ENCODE measurements at regions not wholly inside any gene's neighbourhood (a gene's known extent, or its start where the extent isn't known, plus 50 kb on each side); places are given as distances from the start of the nearest gene placed in this dataset.

GRCh38 chr3:105953831-105954230 lies 85.0 kb upstream of the CBLB start:
- Histone ChIP-seq H3K27ac (ENCODE audit: low read depth in 2 of 2, low read length in 2 of 2) (no peak overlapping the region), H3K4me3 (ENCODE audit: low read length in 2 of 2) (no peak overlapping the region), H3K27me3 (ENCODE audit: control insufficient read depth in 2 of 2, insufficient read depth in 2 of 2, low read length in 2 of 2) (no peaks in the 10 kb centered on the region), H3K9ac (ENCODE audit: low read depth in 1 of 2, low read length in 2 of 2) (no peak overlapping the region), H3K9me3 (ENCODE audit: control insufficient read depth in 2 of 2, low read length in 2 of 2) (no peaks in the 10 kb centered on the region), H3K4me1 (ENCODE audit: control insufficient read depth in 2 of 2, insufficient read depth in 2 of 2, low read length in 2 of 2) (no peaks in the 10 kb centered on the region), H3K36me3 (ENCODE audit: control insufficient read depth in 2 of 2, insufficient read depth in 2 of 2, low read length in 2 of 2) (no peaks in the 10 kb centered on the region)

DNA sequence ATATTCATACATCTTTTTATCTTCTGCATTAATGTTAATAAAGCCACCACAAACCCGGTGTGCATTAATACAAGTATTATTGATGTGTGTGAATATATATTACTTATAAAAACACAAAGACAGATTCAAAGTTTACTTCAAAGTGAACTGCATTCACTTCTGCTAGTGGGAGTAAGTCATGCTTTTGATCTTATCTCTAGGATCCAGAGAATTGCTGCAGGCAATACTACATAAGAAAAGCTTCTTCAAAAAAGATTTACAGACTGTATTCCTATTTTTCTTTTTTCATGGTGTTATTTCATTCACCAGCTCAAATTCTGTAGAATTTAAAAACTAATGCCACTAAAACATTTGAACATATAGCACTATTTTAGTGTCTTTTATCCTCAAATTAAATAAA lies 87.5 kb upstream of the CBLB start:
- Histone ChIP-seq H3K4me1 (ENCODE audit: control insufficient read depth in 2 of 2, insufficient read depth in 2 of 2, low read length in 2 of 2) (no peaks in the 10 kb centered on the region), H3K27ac (ENCODE audit: low read depth in 2 of 2, low read length in 2 of 2) (no peak overlapping the region), H3K9me3 (ENCODE audit: control insufficient read depth in 2 of 2, low read length in 2 of 2) (no peaks in the 10 kb centered on the region), H3K9ac (ENCODE audit: low read depth in 1 of 2, low read length in 2 of 2) (no peak overlapping the region), H3K36me3 (ENCODE audit: control insufficient read depth in 2 of 2, insufficient read depth in 2 of 2, low read length in 2 of 2) (no peaks in the 10 kb centered on the region), H3K4me3 (ENCODE audit: low read length in 2 of 2) (no peak overlapping the region), H3K27me3 (ENCODE audit: control insufficient read depth in 2 of 2, insufficient read depth in 2 of 2, low read length in 2 of 2) (no peaks in the 10 kb centered on the region)

GRCh38 chr3:105957722-105958121 lies 88.9 kb upstream of the CBLB start:
- H3K9ac ChIP-seq (ENCODE audit: low read depth in 1 of 2, low read length in 2 of 2): no peak overlapping the region

GRCh38 chr3:105958237-105959000 lies 89.6 kb upstream of the CBLB start:
- Histone ChIP-seq H3K27me3 (ENCODE audit: control insufficient read depth in 2 of 2, insufficient read depth in 2 of 2, low read length in 2 of 2) (no peaks in the 10 kb centered on the region), H3K27ac (ENCODE audit: low read depth in 2 of 2, low read length in 2 of 2) (no peak overlapping the region), H3K9me3 (ENCODE audit: control insufficient read depth in 2 of 2, low read length in 2 of 2) (no peaks in the 10 kb centered on the region), H3K9ac (ENCODE audit: low read depth in 1 of 2, low read length in 2 of 2) (no peak overlapping the region), H3K4me3 (ENCODE audit: low read length in 2 of 2) (no peak overlapping the region), H3K36me3 (ENCODE audit: control insufficient read depth in 2 of 2, insufficient read depth in 2 of 2, low read length in 2 of 2) (no peaks in the 10 kb centered on the region), H3K4me1 (ENCODE audit: control insufficient read depth in 2 of 2, insufficient read depth in 2 of 2, low read length in 2 of 2) (no peaks in the 10 kb centered on the region)

More at GRCh38 chr3:105957722-105958121, 88.9 kb upstream of the CBLB start:
- no peaks in the 10 kb centered on the region for H3K36me3 ChIP-seq (ENCODE audit: control insufficient read depth in 2 of 2, insufficient read depth in 2 of 2, low read length in 2 of 2)
- H3K4me3 ChIP-seq (ENCODE audit: low read length in 2 of 2): no peak overlapping the region
- no peak overlapping the region for H3K27ac ChIP-seq (ENCODE audit: low read depth in 2 of 2, low read length in 2 of 2)
- H3K4me1 ChIP-seq (ENCODE audit: control insufficient read depth in 2 of 2, insufficient read depth in 2 of 2, low read length in 2 of 2): no peaks in the 10 kb centered on the region
- H3K27me3 ChIP-seq (ENCODE audit: control insufficient read depth in 2 of 2, insufficient read depth in 2 of 2, low read length in 2 of 2): no peaks in the 10 kb centered on the region
- H3K9me3 ChIP-seq (ENCODE audit: control insufficient read depth in 2 of 2, low read length in 2 of 2): no peaks in the 10 kb centered on the region

DNA sequence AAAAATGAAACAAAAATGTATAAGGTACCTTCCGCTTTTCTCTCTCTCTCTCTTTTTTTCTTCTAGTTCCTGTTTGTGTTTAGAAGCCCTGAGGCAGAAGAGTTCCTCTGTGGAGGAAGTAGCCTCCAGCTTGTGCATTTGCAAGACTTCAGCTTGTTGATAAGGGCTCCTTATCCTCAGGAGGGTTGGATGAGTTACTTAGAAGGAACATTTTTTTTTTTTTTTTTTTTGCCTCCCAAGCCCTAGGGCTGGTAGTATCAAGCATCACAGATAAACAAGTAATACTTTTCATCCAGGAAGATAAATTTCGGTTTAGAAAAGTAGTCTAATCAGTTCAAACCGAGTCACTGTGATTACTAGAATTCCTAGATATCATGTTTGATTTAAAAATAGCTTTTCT lies 91.0 kb upstream of the CBLB start:
- H3K9me3 ChIP-seq (ENCODE audit: control insufficient read depth in 2 of 2, low read length in 2 of 2): no peaks in the 10 kb centered on the region
- H3K4me3 ChIP-seq (ENCODE audit: low read length in 2 of 2): no peak overlapping the region
- H3K9ac ChIP-seq (ENCODE audit: low read depth in 1 of 2, low read length in 2 of 2): no peak overlapping the region
- H3K27ac ChIP-seq (ENCODE audit: low read depth in 2 of 2, low read length in 2 of 2): no peak overlapping the region
- H3K36me3 ChIP-seq (ENCODE audit: control insufficient read depth in 2 of 2, insufficient read depth in 2 of 2, low read length in 2 of 2): no peaks in the 10 kb centered on the region
- H3K4me1 ChIP-seq (ENCODE audit: control insufficient read depth in 2 of 2, insufficient read depth in 2 of 2, low read length in 2 of 2): no peaks in the 10 kb centered on the region
- H3K27me3 ChIP-seq (ENCODE audit: control insufficient read depth in 2 of 2, insufficient read depth in 2 of 2, low read length in 2 of 2): no peaks in the 10 kb centered on the region

DNA sequence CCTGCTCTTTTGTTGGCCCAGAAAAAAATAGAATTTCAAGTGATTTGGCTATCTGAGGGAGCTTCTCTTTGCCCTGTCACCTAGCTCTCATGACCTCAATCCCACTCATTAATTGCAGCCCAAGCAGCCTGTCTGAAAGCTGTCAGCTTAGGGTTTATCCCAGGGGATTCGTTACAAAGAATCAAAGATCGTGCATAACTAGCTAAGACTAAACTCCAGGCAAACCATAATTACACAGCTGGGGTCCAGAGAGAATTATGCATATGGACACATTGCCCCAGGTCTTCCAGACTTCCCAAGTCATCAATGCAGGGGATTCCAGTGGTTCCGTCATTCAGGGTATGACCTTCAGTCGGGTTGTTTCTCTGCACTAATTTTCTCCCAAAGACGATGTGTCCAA lies 91.6 kb upstream of the CBLB start:
- H3K36me3 ChIP-seq (ENCODE audit: control insufficient read depth in 2 of 2, insufficient read depth in 2 of 2, low read length in 2 of 2): no peaks in the 10 kb centered on the region
- no peak overlapping the region for H3K9ac ChIP-seq (ENCODE audit: low read depth in 1 of 2, low read length in 2 of 2)
- no peak overlapping the region for H3K4me3 ChIP-seq (ENCODE audit: low read length in 2 of 2)
- no peaks in the 10 kb centered on the region for H3K9me3 ChIP-seq (ENCODE audit: control insufficient read depth in 2 of 2, low read length in 2 of 2)
- no peak overlapping the region for H3K27ac ChIP-seq (ENCODE audit: low read depth in 2 of 2, low read length in 2 of 2)
- no peaks in the 10 kb centered on the region for H3K27me3 ChIP-seq (ENCODE audit: control insufficient read depth in 2 of 2, insufficient read depth in 2 of 2, low read length in 2 of 2)
- H3K4me1 ChIP-seq (ENCODE audit: control insufficient read depth in 2 of 2, insufficient read depth in 2 of 2, low read length in 2 of 2): peaks cover 0 to 2% of the 10 kb centered on the region in 2 donors

DNA sequence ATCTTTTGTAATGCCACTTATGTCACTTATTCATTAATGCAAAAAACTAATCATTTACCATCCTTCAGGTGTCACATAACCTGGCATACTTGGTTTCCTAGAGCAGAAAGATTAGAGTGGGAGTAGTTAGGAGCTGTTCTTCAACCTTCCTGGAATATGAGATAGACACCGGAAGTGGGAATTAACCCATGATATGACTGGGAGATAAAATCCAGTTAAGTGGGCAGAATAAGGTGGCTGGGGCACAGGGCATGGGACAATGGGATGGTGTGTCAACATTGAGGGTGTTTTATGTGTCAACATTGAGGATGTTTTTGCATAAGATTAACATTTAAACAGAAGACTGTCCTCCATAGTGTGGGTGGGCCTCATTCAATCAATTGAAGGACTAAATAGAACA lies 94.3 kb upstream of the CBLB start:
- H3K27me3 ChIP-seq (ENCODE audit: control insufficient read depth in 2 of 2, insufficient read depth in 2 of 2, low read length in 2 of 2): no peaks in the 10 kb centered on the region
- H3K4me1 ChIP-seq (ENCODE audit: control insufficient read depth in 2 of 2, insufficient read depth in 2 of 2, low read length in 2 of 2): peaks cover 0 to 6% of the 10 kb centered on the region in 2 donors
- no peaks in the 10 kb centered on the region for H3K9me3 ChIP-seq (ENCODE audit: control insufficient read depth in 2 of 2, low read length in 2 of 2)
- H3K27ac ChIP-seq (ENCODE audit: low read depth in 2 of 2, low read length in 2 of 2): no peak overlapping the region
- H3K36me3 ChIP-seq (ENCODE audit: control insufficient read depth in 2 of 2, insufficient read depth in 2 of 2, low read length in 2 of 2): no peaks in the 10 kb centered on the region
- no peak overlapping the region for H3K9ac ChIP-seq (ENCODE audit: low read depth in 1 of 2, low read length in 2 of 2)
- H3K4me3 ChIP-seq (ENCODE audit: low read length in 2 of 2): no peak overlapping the region

DNA sequence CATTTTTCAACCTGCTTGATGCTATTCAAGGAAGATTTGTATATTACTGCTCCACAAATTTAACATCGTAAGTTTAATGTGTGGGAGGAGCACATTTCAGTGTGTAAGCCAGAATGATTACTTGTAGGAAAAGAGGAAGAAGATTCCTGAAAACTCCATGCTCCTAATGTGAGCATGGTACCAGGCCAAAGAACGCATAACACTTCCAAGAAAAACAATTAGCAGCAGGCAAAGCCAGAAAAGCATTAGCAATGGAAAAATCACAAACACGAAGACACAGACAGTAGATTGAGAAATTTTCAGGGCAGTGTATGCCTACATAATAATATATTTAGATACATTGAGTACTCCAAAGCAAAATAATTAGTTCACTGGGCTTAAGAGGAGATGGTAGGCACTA lies 96.6 kb upstream of the CBLB start:
- H3K4me1 ChIP-seq (ENCODE audit: control insufficient read depth in 2 of 2, insufficient read depth in 2 of 2, low read length in 2 of 2): peaks cover 0 to 6% of the 10 kb centered on the region in 2 donors

DNA sequence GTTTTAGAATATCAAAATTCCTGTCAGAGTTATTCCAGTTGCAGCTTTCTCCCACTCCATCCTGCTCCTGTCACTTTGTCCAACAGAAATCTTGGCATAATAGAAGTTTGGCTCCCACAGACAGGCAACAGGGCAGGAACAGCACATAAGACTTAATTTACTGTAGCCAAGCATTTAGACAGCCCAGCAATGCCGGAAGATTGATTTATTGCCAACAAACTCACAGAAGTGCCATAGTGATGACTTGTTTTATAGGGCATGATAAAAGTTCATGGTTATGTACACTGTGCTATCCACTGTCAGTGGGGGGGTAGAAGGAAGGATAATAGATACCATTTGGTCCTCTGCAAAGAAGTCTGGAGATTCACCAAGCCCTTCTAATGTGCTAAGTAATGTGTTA lies 98.3 kb upstream of the CBLB start:
- Histone ChIP-seq H3K4me3 (ENCODE audit: low read length in 2 of 2) (no peak overlapping the region), H3K9me3 (ENCODE audit: control insufficient read depth in 2 of 2, low read length in 2 of 2) (no peaks in the 10 kb centered on the region), H3K4me1 (ENCODE audit: control insufficient read depth in 2 of 2, insufficient read depth in 2 of 2, low read length in 2 of 2) (peaks cover 0 to 6% of the 10 kb centered on the region in 2 donors), H3K27ac (ENCODE audit: low read depth in 2 of 2, low read length in 2 of 2) (no peak overlapping the region), H3K36me3 (ENCODE audit: control insufficient read depth in 2 of 2, insufficient read depth in 2 of 2, low read length in 2 of 2) (no peaks in the 10 kb centered on the region), H3K9ac (ENCODE audit: low read depth in 1 of 2, low read length in 2 of 2) (no peak overlapping the region), H3K27me3 (ENCODE audit: control insufficient read depth in 2 of 2, insufficient read depth in 2 of 2, low read length in 2 of 2) (no peaks in the 10 kb centered on the region)

More for the DNA sequence above, 96.6 kb upstream of the CBLB start:
- Histone ChIP-seq H3K9ac (ENCODE audit: low read depth in 1 of 2, low read length in 2 of 2) (no peak overlapping the region), H3K9me3 (ENCODE audit: control insufficient read depth in 2 of 2, low read length in 2 of 2) (no peaks in the 10 kb centered on the region), H3K27me3 (ENCODE audit: control insufficient read depth in 2 of 2, insufficient read depth in 2 of 2, low read length in 2 of 2) (no peaks in the 10 kb centered on the region), H3K27ac (ENCODE audit: low read depth in 2 of 2, low read length in 2 of 2) (no peak overlapping the region), H3K36me3 (ENCODE audit: control insufficient read depth in 2 of 2, insufficient read depth in 2 of 2, low read length in 2 of 2) (no peaks in the 10 kb centered on the region), H3K4me3 (ENCODE audit: low read length in 2 of 2) (no peak overlapping the region)

GRCh38 chr3:105970283-105970682 lies 101.5 kb upstream of the CBLB start:
- Histone ChIP-seq H3K9me3 (ENCODE audit: control insufficient read depth in 2 of 2, low read length in 2 of 2) (no peaks in the 10 kb centered on the region), H3K4me1 (ENCODE audit: control insufficient read depth in 2 of 2, insufficient read depth in 2 of 2, low read length in 2 of 2) (peaks cover 0 to 6% of the 10 kb centered on the region in 2 donors), H3K27ac (ENCODE audit: low read depth in 2 of 2, low read length in 2 of 2) (no peak overlapping the region), H3K9ac (ENCODE audit: low read depth in 1 of 2, low read length in 2 of 2) (no peak overlapping the region), H3K36me3 (ENCODE audit: control insufficient read depth in 2 of 2, insufficient read depth in 2 of 2, low read length in 2 of 2) (no peaks in the 10 kb centered on the region), H3K4me3 (ENCODE audit: low read length in 2 of 2) (no peak overlapping the region), H3K27me3 (ENCODE audit: control insufficient read depth in 2 of 2, insufficient read depth in 2 of 2, low read length in 2 of 2) (no peaks in the 10 kb centered on the region)
